Immature natural killer cell (primary cell): ENCODE measurements at regions not wholly inside any gene's neighbourhood (a gene's known extent, or its start where the extent isn't known, plus 50 kb on each side); places are given as distances from the start of the nearest gene placed in this dataset.
A peak's percentile ranks its signal among the peaks of the same experiment; 100 is the strongest.

Source experiments
- DNase-seq, 3 donors: peaks; one replicate each; pipeline ENCODE4 v3.0.0; 2022; ENCODE audit warnings: mixed read lengths in 1 of 3
- H3K27ac Mint-ChIP-seq, 6 donors: one replicate each; pipeline ENCODE4 v1.8.0; 2020; ENCODE audit warnings: mixed read lengths in 6 of 6, mild to moderate bottlenecking in 5 of 6, inconsistent platforms in 4 of 6, moderate library complexity in 3 of 6
- H3K27me3 Mint-ChIP-seq, 3 donors: one replicate each; pipeline ENCODE4 v1.8.0; 2020 to 2021; ENCODE audit warnings: low read depth in 3 of 3, mild to moderate bottlenecking in 3 of 3, mixed read lengths in 3 of 3, moderate library complexity in 3 of 3, inconsistent platforms in 1 of 3
- H3K36me3 Mint-ChIP-seq, 3 donors: one replicate each; pipeline ENCODE4 v1.8.0; 2020; ENCODE audit warnings: mixed read lengths in 3 of 3, inconsistent platforms in 2 of 3, mild to moderate bottlenecking in 2 of 3
- H3K4me1 Mint-ChIP-seq, 2 donors: one replicate each; pipeline ENCODE4 v1.8.0; 2020; ENCODE audit warnings: inconsistent platforms in 2 of 2, mild to moderate bottlenecking in 2 of 2, mixed read lengths in 2 of 2, moderate library complexity in 1 of 2
- H3K4me3 Mint-ChIP-seq, 5 donors: one replicate each; pipeline ENCODE4 v1.8.0; 2020; ENCODE audit warnings: mild to moderate bottlenecking in 5 of 5, mixed read lengths in 5 of 5, inconsistent platforms in 3 of 5, moderate library complexity in 3 of 5
- H3K9me3 Mint-ChIP-seq, 6 donors: one replicate each; pipeline ENCODE4 v1.8.0; 2020; ENCODE audit warnings: mild to moderate bottlenecking in 6 of 6, mixed read lengths in 6 of 6, inconsistent platforms in 4 of 6, moderate library complexity in 3 of 6

- Mint-ChIP-seq H3K9me3 (peaks cover 0 to 2% (median 0%) of the 10 kb centered on the region in 6 donors), H3K36me3 (no peaks in the 10 kb centered on the region), H3K4me3 (no peak overlapping the region), H3K27me3 (peaks cover 0 to 7% (median 3%) of the 10 kb centered on the region in 3 donors), H3K27ac (no peak overlapping the region), H3K4me1 (no peaks in the 10 kb centered on the region)
- no peak for DNase-seq
These were observed 185.4 kb upstream of the SMARCA2 start for GRCh38 chr9:1829719-1830118.

- Mint-ChIP-seq H3K4me3 (no peak overlapping the region), H3K36me3 (no peaks in the 10 kb centered on the region), H3K27me3 (peaks cover 0 to 5% (median 0%) of the 10 kb centered on the region in 3 donors), H3K9me3 (peaks cover 0 to under 1% (median 0%) of the 10 kb centered on the region in 6 donors), H3K4me1 (no peaks in the 10 kb centered on the region), H3K27ac (no peak overlapping the region)
- DNase-seq, result no peak
These were observed 182.2 kb upstream of the SMARCA2 start for GRCh38 chr9:1832960-1833359.

- Mint-ChIP-seq H3K27ac (no peak overlapping the region), H3K36me3 (no peaks in the 10 kb centered on the region), H3K27me3 (peaks cover 0 to 2% (median 0%) of the 10 kb centered on the region in 3 donors), H3K4me1 (no peaks in the 10 kb centered on the region), H3K9me3 (peaks cover 0 to 2% (median 0%) of the 10 kb centered on the region in 6 donors), H3K4me3 (no peak overlapping the region)
- DNase-seq, result no peak
These were observed 177.6 kb upstream of the SMARCA2 start for GRCh38 chr9:1837453-1838084.

GRCh38 chr9:1839909-1840308 is 175.2 kb upstream of the SMARCA2 start:
- Mint-ChIP-seq H3K4me1 (no peaks in the 10 kb centered on the region), H3K9me3 (peaks cover 0 to 4% (median 0%) of the 10 kb centered on the region in 6 donors), H3K27ac (no peak overlapping the region), H3K36me3 (no peaks in the 10 kb centered on the region), H3K27me3 (peaks cover 0 to 4% (median 0%) of the 10 kb centered on the region in 3 donors), H3K4me3 (no peak overlapping the region)
- no peak for DNase-seq

- Mint-ChIP-seq H3K36me3 (no peaks in the 10 kb centered on the region), H3K27ac (no peak overlapping the region), H3K4me1 (no peaks in the 10 kb centered on the region), H3K4me3 (no peak overlapping the region), H3K27me3 (peaks cover 0 to 5% (median 3%) of the 10 kb centered on the region in 3 donors), H3K9me3 (peaks cover 0 to 5% (median 0%) of the 10 kb centered on the region in 6 donors)
- DNase-seq, result no peak
These were observed 169.7 kb upstream of the SMARCA2 start for GRCh38 chr9:1845425-1845824.

DNA sequence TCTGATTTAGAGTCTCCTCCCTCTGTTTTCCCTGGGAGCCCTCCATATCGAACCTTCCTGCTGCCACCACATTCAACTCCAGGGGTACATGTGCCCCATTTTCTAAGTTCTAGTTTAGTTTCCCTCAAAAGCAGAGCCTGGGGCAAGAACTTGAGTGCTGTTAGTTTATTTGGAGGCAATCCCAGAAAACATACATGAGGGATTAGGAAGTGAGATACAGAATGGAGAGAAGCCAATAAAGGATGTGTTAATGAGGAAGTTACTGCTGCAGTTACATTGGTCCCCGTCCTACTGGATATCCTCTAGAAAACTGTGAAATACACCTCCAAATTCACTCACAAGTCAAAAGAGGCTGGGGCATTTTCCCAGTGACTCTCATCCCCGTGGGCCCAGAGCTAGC is 159.4 kb upstream of the SMARCA2 start:
- Mint-ChIP-seq H3K27me3 (peaks cover 2 to 8% (median 3%) of the 10 kb centered on the region in 3 donors), H3K9me3 (peaks cover 0 to 12% (median 0%) of the 10 kb centered on the region in 6 donors), H3K4me1 (no peaks in the 10 kb centered on the region), H3K4me3 (no peak overlapping the region), H3K36me3 (no peaks in the 10 kb centered on the region), H3K27ac (no peak overlapping the region)
- no peak for DNase-seq

- DNase-seq, result no peak
- Mint-ChIP-seq H3K4me1 (no peaks in the 10 kb centered on the region), H3K9me3 (peaks cover 0 to 19% (median 0%) of the 10 kb centered on the region in 6 donors), H3K27ac (no peak overlapping the region), H3K4me3 (no peak overlapping the region), H3K36me3 (no peaks in the 10 kb centered on the region), H3K27me3 (peaks cover 5 to 13% (median 5%) of the 10 kb centered on the region in 3 donors)
These were observed 157.3 kb upstream of the SMARCA2 start for GRCh38 chr9:1857808-1858207.

- no peaks in the 10 kb centered on the region for H3K36me3 Mint-ChIP-seq
- H3K4me1 Mint-ChIP-seq, result no peaks in the 10 kb centered on the region
- H3K4me3 Mint-ChIP-seq, result no peak overlapping the region
- H3K27me3 Mint-ChIP-seq, result peaks cover 0 to 4% (median 2%) of the 10 kb centered on the region in 3 donors
- no peak overlapping the region for H3K27ac Mint-ChIP-seq
- no peaks in the 10 kb centered on the region for H3K9me3 Mint-ChIP-seq
- no peak for DNase-seq
These were observed 145.3 kb upstream of the SMARCA2 start for GRCh38 chr9:1869843-1870242.

- Mint-ChIP-seq H3K4me3 (no peak overlapping the region), H3K4me1 (no peaks in the 10 kb centered on the region), H3K9me3 (no peaks in the 10 kb centered on the region), H3K36me3 (no peaks in the 10 kb centered on the region), H3K27me3 (peaks cover 0 to 4% (median 2%) of the 10 kb centered on the region in 3 donors), H3K27ac (no peak overlapping the region)
- no peak for DNase-seq
These were observed 144.2 kb upstream of the SMARCA2 start for GRCh38 chr9:1870915-1871314.

- no peak for DNase-seq
- Mint-ChIP-seq H3K4me1 (no peaks in the 10 kb centered on the region), H3K36me3 (no peaks in the 10 kb centered on the region), H3K27ac (peak overlapping the region in 1 of 6 donors; percentile 46), H3K27me3 (peaks cover 0 to 4% (median 0%) of the 10 kb centered on the region in 3 donors), H3K4me3 (no peak overlapping the region), H3K9me3 (no peaks in the 10 kb centered on the region)
These were observed 143.3 kb upstream of the SMARCA2 start for GRCh38 chr9:1871626-1872419.

- no peak for DNase-seq
- Mint-ChIP-seq H3K9me3 (no peaks in the 10 kb centered on the region), H3K4me1 (no peaks in the 10 kb centered on the region), H3K4me3 (no peak overlapping the region), H3K27ac (no peak overlapping the region), H3K36me3 (no peaks in the 10 kb centered on the region), H3K27me3 (peaks cover 0 to 2% (median 0%) of the 10 kb centered on the region in 3 donors)
These were observed 139.8 kb upstream of the SMARCA2 start for GRCh38 chr9:1875251-1875851.

- no peak overlapping the region for H3K27ac Mint-ChIP-seq
- no peak for DNase-seq
- H3K9me3 Mint-ChIP-seq, result no peaks in the 10 kb centered on the region
- H3K4me3 Mint-ChIP-seq, result no peak overlapping the region
- peaks cover 0 to 2% (median 0%) of the 10 kb centered on the region in 3 donors for H3K27me3 Mint-ChIP-seq
- no peaks in the 10 kb centered on the region for H3K4me1 Mint-ChIP-seq
- no peaks in the 10 kb centered on the region for H3K36me3 Mint-ChIP-seq
These were observed 139.2 kb upstream of the SMARCA2 start for GRCh38 chr9:1875921-1876448.

DNA sequence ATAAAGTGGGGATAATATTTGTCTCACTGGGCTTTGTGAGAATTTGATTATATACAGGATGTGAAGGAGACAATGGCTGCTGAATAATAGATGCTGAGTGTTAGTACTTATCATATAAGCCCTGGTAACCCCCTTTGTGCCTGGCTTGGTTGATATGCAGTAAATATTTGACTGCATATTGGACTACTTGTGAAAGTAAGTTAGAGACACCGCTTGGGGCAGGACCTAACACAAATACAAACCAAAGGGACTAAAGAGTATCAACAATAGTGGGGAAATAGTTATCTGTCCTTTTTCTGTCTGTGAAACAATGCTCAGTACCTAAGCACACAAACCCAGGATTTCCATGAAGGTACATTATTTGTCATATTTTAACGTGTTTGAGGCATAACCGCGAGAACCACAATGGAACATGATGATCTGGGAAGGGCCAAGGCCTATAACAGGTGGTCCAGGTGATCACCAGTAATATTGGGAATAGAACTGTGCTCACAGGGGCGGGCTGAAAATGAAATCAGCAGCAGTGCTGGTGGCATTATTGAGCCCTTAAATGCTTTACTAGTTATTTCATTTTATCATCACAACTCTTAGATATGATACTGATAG is 138.2 kb upstream of the SMARCA2 start:
- H3K4me3 Mint-ChIP-seq, result no peak overlapping the region
- H3K27ac Mint-ChIP-seq, result no peak overlapping the region

GRCh38 chr9:1877951-1878350 is 137.2 kb upstream of the SMARCA2 start:
- H3K27me3 Mint-ChIP-seq, result no peaks in the 10 kb centered on the region
- no peaks in the 10 kb centered on the region for H3K36me3 Mint-ChIP-seq
- no peaks in the 10 kb centered on the region for H3K9me3 Mint-ChIP-seq
- DNase-seq, result no peak
- no peak overlapping the region for H3K4me3 Mint-ChIP-seq
- H3K27ac Mint-ChIP-seq, result no peak overlapping the region
- no peaks in the 10 kb centered on the region for H3K4me1 Mint-ChIP-seq

More for the DNA sequence above, 138.2 kb upstream of the SMARCA2 start:
- no peaks in the 10 kb centered on the region for H3K9me3 Mint-ChIP-seq
- no peaks in the 10 kb centered on the region for H3K36me3 Mint-ChIP-seq
- H3K27me3 Mint-ChIP-seq, result peaks cover 0 to 2% (median 0%) of the 10 kb centered on the region in 3 donors
- DNase-seq, result no peak
- no peaks in the 10 kb centered on the region for H3K4me1 Mint-ChIP-seq
